ENCODE measurements at regions not wholly inside any gene's neighbourhood (a gene's known extent, or its start where the extent isn't known, plus 50 kb on each side); places are given as distances from the start of the nearest gene placed in this dataset.

DNA sequence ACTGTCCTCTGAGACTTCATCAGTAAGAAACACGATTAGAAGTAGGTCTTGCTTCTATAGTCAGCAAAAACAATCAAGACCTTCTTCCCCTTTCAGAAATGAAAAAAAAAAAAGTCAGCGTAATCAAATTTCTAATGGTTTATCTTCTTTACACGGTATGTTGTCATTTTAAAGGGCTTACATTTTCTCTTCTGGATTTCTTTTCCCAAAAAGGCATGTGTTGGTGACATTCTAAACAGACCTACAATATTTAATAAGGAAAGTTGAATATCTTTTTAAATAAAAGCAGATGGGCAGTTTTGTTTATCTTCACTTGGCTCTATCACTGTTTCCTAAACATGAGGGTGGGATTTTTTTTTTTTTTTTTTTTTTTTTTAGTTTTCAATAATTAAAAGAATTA is 197.3 kb upstream of the ADAMTS9 start:
- no peak for DNase-seq (ENCODE audit: low read depth, low spot score)
- no peak overlapping the region for H3K4me3 ChIP-seq
- no peaks in the 10 kb centered on the region for H3K9me3 ChIP-seq (ENCODE audit: low read depth, low read length)
- no peak overlapping the region for H3K27ac ChIP-seq
- H3K36me3 ChIP-seq (ENCODE audit: insufficient read depth, low read length) = no peaks in the 10 kb centered on the region
- TF ChIP-seq EZH2 (IDR thresholded peaks at IDR 0.05) (no peak), POLR2AphosphoS5 (IDR thresholded peaks at IDR 0.05; ENCODE audit: borderline replicate concordance, low read depth, low read length) (no peak), FOXP2 (optimal IDR thresholded peaks at IDR 0.05; ENCODE audit: control extremely low read depth, extremely low read length, insufficient read depth) (no peak)
- no peak overlapping the region for H3K9ac ChIP-seq (ENCODE audit: insufficient read length)

DNA sequence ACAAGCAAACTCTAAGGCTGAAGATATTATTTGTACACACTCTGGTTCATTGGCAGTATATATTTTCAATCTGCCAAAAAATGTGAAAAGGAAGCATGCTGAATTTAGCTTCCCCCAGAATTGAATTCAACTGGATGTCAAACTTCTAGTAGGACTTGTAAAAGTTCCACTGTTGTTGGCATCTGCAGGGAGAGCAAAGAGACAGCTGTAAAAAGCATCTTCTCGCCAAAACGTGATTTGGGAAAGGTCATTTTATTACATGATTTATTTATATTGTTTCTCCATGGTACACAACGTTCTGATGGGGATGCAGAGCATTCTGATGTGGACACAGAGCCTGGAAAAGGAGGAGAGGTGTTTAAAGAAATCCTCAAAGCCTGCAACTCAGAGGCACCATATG is 196.7 kb upstream of the ADAMTS9 start:
- no peaks in the 10 kb centered on the region for H3K36me3 ChIP-seq (ENCODE audit: insufficient read depth, low read length)
- H3K27ac ChIP-seq = no peak overlapping the region
- no peak overlapping the region for H3K9ac ChIP-seq (ENCODE audit: insufficient read length)
- H3K4me3 ChIP-seq = no peak overlapping the region
- no peaks in the 10 kb centered on the region for H3K9me3 ChIP-seq (ENCODE audit: low read depth, low read length)
- DNase-seq (ENCODE audit: low read depth, low spot score) = no peak
- TF ChIP-seq EZH2 (IDR thresholded peaks at IDR 0.05) (no peak), FOXP2 (optimal IDR thresholded peaks at IDR 0.05; ENCODE audit: control extremely low read depth, extremely low read length, insufficient read depth) (no peak), POLR2AphosphoS5 (IDR thresholded peaks at IDR 0.05; ENCODE audit: borderline replicate concordance, low read depth, low read length) (no peak)

DNA sequence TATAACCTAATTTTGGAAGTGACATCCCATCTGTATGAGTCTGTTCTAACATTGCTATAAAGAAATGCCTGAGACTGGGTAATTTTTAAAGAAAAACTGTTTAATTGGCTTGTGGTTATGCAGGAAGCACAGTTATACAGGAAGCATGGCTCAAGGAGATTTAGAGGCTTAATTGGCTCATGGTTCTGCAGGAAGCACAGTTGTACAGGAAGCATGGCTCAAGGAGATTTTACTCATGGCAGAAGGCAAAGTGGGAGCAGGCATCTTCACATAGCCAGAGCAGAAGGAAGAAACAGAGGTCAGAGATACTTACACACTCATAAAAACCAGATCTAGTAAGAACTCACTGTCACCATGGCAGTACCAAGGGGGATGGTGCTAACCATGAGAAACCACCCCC is 193.1 kb upstream of the ADAMTS9 start:
- H3K4me3 ChIP-seq = no peak overlapping the region
- TF ChIP-seq EZH2 (IDR thresholded peaks at IDR 0.05) (no peak), POLR2AphosphoS5 (IDR thresholded peaks at IDR 0.05; ENCODE audit: borderline replicate concordance, low read depth, low read length) (no peak), FOXP2 (optimal IDR thresholded peaks at IDR 0.05; ENCODE audit: control extremely low read depth, extremely low read length, insufficient read depth) (no peak)
- no peak for DNase-seq (ENCODE audit: low read depth, low spot score)
- no peaks in the 10 kb centered on the region for H3K36me3 ChIP-seq (ENCODE audit: insufficient read depth, low read length)
- H3K9me3 ChIP-seq (ENCODE audit: low read depth, low read length) = no peaks in the 10 kb centered on the region
- no peak overlapping the region for H3K27ac ChIP-seq
- H3K9ac ChIP-seq (ENCODE audit: insufficient read length) = no peak overlapping the region

DNA sequence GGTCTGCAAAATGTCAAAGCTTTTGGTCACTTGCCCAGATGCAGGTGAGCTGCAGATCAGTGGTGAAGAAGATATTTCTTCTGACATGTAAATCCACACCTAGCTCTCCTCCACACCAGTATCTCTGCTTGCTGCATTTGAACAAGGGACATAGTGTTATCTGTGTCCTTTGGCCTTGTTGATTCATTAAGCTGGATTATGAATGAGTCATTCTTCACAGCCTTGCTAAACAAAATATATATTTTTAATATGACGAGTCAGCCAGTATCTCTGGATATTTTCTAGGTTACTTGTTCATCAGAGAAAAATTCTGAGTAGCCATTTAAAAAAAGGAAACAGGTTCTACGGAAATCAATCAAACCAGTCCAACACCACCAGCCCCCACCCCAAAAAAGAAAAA is 190.6 kb upstream of the ADAMTS9 start:
- Histone ChIP-seq H3K36me3 (ENCODE audit: insufficient read depth, low read length) (no peaks in the 10 kb centered on the region), H3K27ac (no peak overlapping the region), H3K9me3 (ENCODE audit: low read depth, low read length) (no peaks in the 10 kb centered on the region), H3K9ac (ENCODE audit: insufficient read length) (no peak overlapping the region), H3K4me3 (no peak overlapping the region)
- TF ChIP-seq POLR2AphosphoS5 (IDR thresholded peaks at IDR 0.05; ENCODE audit: borderline replicate concordance, low read depth, low read length) = no peak
- no peak for TF ChIP-seq FOXP2 (optimal IDR thresholded peaks at IDR 0.05; ENCODE audit: control extremely low read depth, extremely low read length, insufficient read depth)
- no peak for TF ChIP-seq EZH2 (IDR thresholded peaks at IDR 0.05)
- DNase-seq (ENCODE audit: low read depth, low spot score) = no peak

DNA sequence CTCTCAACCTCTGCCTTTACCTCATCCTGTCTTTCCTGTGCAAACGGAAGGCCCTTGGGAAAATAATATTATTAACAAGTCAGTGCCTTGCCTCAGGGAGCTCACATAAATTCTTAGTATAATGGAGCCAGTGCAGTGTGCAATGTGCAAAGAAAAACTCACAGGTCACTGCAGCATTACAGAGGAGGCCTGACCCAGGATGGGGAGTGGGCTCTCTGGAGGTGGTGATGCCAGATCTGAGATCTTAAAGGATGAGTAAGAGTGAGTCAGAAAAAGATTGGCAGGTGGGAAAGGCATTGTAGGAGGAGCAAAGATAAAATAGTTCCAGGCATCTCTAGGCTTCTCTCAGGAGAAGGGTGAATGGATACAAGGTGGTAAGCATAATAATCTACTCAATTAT is 185.6 kb upstream of the ADAMTS9 start:
- Histone ChIP-seq H3K9ac (ENCODE audit: insufficient read length) (no peak overlapping the region), H3K27ac (no peak overlapping the region), H3K9me3 (ENCODE audit: low read depth, low read length) (no peaks in the 10 kb centered on the region), H3K36me3 (ENCODE audit: insufficient read depth, low read length) (no peaks in the 10 kb centered on the region), H3K4me3 (no peak overlapping the region)
- TF ChIP-seq EZH2 (IDR thresholded peaks at IDR 0.05) = no peak
- no peak for TF ChIP-seq POLR2AphosphoS5 (IDR thresholded peaks at IDR 0.05; ENCODE audit: borderline replicate concordance, low read depth, low read length)
- no peak for TF ChIP-seq FOXP2 (optimal IDR thresholded peaks at IDR 0.05; ENCODE audit: control extremely low read depth, extremely low read length, insufficient read depth)
- DNase-seq (ENCODE audit: low read depth, low spot score) = no peak

DNA sequence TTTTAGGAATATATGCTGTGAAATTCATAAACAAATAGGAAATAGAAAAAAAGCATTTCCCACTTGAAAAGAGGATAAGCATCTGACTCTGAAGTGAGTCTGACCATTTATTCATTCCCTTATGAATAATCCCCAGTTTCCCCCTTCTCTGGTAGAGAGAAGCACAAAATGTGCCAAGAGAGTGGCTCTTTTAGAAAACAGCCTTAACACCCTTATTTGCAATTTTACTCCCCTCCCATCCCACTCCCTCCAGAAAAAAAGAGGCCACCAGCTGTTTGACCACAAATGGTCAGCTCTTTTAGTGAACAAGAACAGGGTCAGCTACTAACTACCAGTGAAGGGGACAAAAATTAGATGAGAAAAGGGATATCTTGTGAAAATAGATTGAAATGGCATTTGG is 184.5 kb upstream of the ADAMTS9 start:
- TF ChIP-seq POLR2AphosphoS5 (IDR thresholded peaks at IDR 0.05; ENCODE audit: borderline replicate concordance, low read depth, low read length) = no peak
- no peak for TF ChIP-seq EZH2 (IDR thresholded peaks at IDR 0.05)
- no peak for TF ChIP-seq FOXP2 (optimal IDR thresholded peaks at IDR 0.05; ENCODE audit: control extremely low read depth, extremely low read length, insufficient read depth)
- no peak overlapping the region for H3K27ac ChIP-seq
- no peak overlapping the region for H3K9ac ChIP-seq (ENCODE audit: insufficient read length)
- no peak for DNase-seq (ENCODE audit: low read depth, low spot score)
- no peak overlapping the region for H3K4me3 ChIP-seq
- no peaks in the 10 kb centered on the region for H3K36me3 ChIP-seq (ENCODE audit: insufficient read depth, low read length)
- no peaks in the 10 kb centered on the region for H3K9me3 ChIP-seq (ENCODE audit: low read depth, low read length)

DNA sequence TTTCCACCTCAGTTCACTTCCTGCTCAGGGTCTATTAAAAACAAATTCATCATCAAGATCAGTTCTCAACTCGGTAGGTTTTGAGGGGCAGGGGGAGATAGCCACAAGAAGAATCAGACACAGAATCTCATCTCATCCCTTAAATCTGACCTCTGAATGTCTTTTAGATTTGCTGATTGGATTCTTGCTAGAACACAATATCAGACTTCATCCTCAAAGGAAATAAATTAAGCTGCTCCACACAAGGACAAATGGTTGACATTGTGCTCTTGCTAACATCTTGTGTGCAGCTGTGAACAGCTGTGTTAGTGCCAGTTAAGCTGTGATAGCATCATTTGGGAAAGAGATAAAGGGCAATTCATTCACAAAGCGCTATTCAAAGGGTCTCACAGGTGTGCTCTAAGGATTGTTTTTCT is 184.0 kb upstream of the ADAMTS9 start:
- H3K27ac ChIP-seq = no peak overlapping the region
- no peak for DNase-seq (ENCODE audit: low read depth, low spot score)
- H3K4me3 ChIP-seq = no peak overlapping the region

DNA sequence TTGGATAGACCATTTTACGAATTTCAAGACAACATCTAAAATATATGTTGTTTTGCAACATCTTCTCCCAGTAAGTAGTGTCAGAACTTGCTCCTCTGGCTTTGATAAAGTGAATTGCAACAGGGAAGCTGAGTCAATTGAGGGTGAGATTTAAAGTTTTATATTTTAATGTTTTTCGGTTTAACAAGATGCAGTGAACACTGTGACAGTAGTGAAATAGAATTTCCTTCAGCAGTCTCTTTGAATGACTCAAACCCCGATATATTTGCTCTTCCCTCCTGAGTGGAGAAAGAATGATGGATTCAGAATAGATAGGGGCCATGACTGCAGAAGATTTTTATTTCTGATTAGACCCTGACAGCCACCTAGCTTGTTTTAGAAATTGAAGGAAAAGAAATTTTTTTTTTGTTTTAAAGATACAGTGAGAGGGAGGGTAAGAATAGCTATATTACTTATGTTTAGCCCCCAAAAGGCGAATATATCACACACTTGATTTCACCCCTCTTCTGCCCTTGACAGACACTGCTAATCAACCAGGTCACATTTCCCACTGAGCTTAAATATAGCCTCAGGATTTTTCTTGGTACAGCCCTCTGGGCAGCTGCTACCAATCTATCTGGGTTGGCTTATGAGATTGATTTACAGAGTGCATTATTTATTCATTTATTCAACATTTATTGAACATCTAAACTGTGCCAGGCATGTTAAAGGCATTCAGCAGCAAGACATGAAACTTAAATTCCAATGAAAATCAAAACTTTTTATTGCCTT is 183.3 kb upstream of the ADAMTS9 start:
- Histone ChIP-seq H3K27ac (no peak overlapping the region), H3K36me3 (ENCODE audit: insufficient read depth, low read length) (no peaks in the 10 kb centered on the region), H3K4me3 (no peak overlapping the region), H3K9ac (ENCODE audit: insufficient read length) (no peak overlapping the region), H3K9me3 (ENCODE audit: low read depth, low read length) (no peaks in the 10 kb centered on the region)
- no peak for DNase-seq (ENCODE audit: low read depth, low spot score)
- no peak for TF ChIP-seq EZH2 (IDR thresholded peaks at IDR 0.05)
- no peak for TF ChIP-seq POLR2AphosphoS5 (IDR thresholded peaks at IDR 0.05; ENCODE audit: borderline replicate concordance, low read depth, low read length)
- no peak for TF ChIP-seq FOXP2 (optimal IDR thresholded peaks at IDR 0.05; ENCODE audit: control extremely low read depth, extremely low read length, insufficient read depth)

More for the DNA sequence above, 184.0 kb upstream of the ADAMTS9 start:
- TF ChIP-seq POLR2AphosphoS5 (IDR thresholded peaks at IDR 0.05; ENCODE audit: borderline replicate concordance, low read depth, low read length) (no peak), EZH2 (IDR thresholded peaks at IDR 0.05) (no peak), FOXP2 (optimal IDR thresholded peaks at IDR 0.05; ENCODE audit: control extremely low read depth, extremely low read length, insufficient read depth) (no peak)
- H3K36me3 ChIP-seq (ENCODE audit: insufficient read depth, low read length) = no peaks in the 10 kb centered on the region
- no peak overlapping the region for H3K9ac ChIP-seq (ENCODE audit: insufficient read length)
- no peaks in the 10 kb centered on the region for H3K9me3 ChIP-seq (ENCODE audit: low read depth, low read length)

DNA sequence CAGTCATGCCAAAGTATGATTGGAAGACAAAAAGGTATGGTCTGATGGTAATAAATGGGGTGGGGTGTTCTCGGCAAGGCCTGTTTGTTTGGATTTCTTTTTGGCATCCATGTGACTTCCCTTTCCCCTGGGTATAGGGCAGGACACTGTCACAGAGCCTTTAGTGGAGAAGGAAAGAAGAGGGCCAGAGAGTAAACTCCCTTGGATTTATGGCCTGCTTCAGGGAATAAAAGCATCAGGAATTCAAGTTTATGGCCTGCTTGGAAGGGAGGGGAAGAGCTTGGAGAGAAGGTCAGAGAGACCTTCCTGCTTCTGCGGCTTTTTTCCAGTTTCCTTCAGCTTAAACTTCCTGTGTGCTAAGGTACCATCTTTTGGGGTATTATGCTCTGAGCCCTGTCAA is 179.4 kb upstream of the ADAMTS9 start:
- no peaks in the 10 kb centered on the region for H3K9me3 ChIP-seq (ENCODE audit: low read depth, low read length)
- TF ChIP-seq FOXP2 (optimal IDR thresholded peaks at IDR 0.05; ENCODE audit: control extremely low read depth, extremely low read length, insufficient read depth) (no peak), POLR2AphosphoS5 (IDR thresholded peaks at IDR 0.05; ENCODE audit: borderline replicate concordance, low read depth, low read length) (no peak), EZH2 (IDR thresholded peaks at IDR 0.05) (no peak)
- H3K36me3 ChIP-seq (ENCODE audit: insufficient read depth, low read length) = no peaks in the 10 kb centered on the region
- no peak overlapping the region for H3K9ac ChIP-seq (ENCODE audit: insufficient read length)
- DNase-seq (ENCODE audit: low read depth, low spot score) = no peak
- no peak overlapping the region for H3K4me3 ChIP-seq
- H3K27ac ChIP-seq = no peak overlapping the region

All from SK-N-MC (cell line).